ENCODE measurements at regions not wholly inside any gene's neighbourhood (a gene's known extent, or its start where the extent isn't known, plus 50 kb on each side); places are given as distances from the start of the nearest gene placed in this dataset.
"Not testable (repeated sequence)": the region's sequence is repeated elsewhere in the genome, so short reads cannot be mapped to it uniquely, and the experiment has no call there.

DNA sequence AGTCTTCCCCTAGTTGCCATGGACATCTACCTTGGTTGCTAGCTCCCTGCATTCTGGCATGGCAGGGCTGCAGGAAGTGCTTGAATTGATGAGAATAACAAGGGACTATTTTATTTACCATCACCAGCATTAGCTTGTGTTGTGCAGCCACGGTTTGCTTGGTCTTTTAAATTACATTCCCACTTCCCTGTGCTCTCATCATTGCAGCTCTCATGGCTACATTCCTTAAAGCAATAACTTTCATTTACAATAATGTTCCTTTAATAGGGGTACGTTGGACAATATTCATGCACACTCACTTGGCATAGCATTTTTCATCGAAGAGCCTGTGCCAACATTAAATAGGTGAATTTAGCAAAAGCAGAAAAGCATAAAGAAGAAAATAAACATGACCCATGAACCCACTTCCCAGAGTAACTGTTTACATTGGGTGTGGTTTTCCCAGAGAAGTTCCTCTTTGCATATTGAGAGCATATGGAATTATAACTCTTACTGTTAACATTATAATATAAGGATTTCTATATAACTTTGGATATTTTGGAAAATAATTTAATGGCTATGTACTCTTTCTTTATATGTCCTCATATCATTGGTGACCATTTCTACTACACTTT lies 113.2 kb upstream of the VWC2 start:
- DNase-seq (ENCODE audit: low read depth): no peak

DNA sequence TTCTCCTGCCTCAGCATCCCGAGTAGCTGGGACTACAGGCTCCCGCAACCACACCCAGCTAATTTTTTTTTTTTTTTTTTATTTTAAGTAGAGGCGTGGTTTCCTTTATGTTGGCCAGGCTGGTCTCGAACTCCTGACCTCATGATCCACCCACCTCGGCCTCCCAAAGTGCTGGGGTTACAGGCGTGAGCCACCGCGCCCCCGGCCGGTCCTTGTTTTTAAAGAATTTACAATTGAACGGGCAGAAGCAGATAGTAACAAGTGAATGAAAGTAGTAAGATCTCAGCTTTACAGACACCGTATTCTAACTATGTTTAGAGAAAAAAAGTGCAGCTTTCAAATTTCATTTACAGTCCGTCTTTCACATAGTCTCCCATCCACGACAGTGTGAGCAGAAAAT lies 112.5 kb upstream of the VWC2 start:
- no peak for DNase-seq (ENCODE audit: low read depth)
- TF ChIP-seq, protein P1, sequence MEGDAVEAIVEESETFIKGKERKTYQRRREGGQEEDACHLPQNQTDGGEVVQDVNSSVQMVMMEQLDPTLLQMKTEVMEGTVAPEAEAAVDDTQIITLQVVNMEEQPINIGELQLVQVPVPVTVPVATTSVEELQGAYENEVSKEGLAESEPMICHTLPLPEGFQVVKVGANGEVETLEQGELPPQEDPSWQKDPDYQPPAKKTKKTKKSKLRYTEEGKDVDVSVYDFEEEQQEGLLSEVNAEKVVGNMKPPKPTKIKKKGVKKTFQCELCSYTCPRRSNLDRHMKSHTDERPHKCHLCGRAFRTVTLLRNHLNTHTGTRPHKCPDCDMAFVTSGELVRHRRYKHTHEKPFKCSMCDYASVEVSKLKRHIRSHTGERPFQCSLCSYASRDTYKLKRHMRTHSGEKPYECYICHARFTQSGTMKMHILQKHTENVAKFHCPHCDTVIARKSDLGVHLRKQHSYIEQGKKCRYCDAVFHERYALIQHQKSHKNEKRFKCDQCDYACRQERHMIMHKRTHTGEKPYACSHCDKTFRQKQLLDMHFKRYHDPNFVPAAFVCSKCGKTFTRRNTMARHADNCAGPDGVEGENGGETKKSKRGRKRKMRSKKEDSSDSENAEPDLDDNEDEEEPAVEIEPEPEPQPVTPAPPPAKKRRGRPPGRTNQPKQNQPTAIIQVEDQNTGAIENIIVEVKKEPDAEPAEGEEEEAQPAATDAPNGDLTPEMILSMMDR (conservative IDR thresholded peaks at IDR 0.05; ENCODE audit: low read depth, low read length): no peak
- no peak overlapping the region for H3K4me3 ChIP-seq (ENCODE audit: low read depth, low read length)

More for the DNA sequence above, 113.2 kb upstream of the VWC2 start:
- H3K4me3 ChIP-seq (ENCODE audit: low read depth, low read length): no peak overlapping the region
- TF ChIP-seq, protein P1 (conservative IDR thresholded peaks at IDR 0.05; ENCODE audit: low read depth, low read length): no peak

DNA sequence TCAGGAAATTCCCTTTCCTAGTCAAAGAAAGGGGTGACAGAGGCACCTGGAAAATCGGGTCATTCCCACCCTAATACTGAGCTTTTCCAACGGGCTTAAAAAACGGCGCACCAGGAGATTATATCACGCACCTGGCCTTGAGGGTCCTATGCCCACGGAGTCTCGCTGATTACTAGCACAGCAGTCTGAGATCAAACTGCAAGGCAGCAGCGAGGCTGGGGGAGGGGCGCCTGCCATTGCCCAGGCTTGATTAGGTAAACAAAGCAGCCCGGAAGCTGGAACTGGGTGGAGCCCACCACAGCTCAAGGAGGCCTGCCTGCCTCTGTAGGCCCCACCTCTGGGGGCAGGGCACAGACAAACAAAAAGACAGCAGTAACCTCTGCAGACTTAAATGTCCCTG lies 107.5 kb upstream of the VWC2 start:
- not testable (repeated sequence) for DNase-seq (ENCODE audit: low read depth); H3K4me3 ChIP-seq (ENCODE audit: low read depth, low read length)

DNA sequence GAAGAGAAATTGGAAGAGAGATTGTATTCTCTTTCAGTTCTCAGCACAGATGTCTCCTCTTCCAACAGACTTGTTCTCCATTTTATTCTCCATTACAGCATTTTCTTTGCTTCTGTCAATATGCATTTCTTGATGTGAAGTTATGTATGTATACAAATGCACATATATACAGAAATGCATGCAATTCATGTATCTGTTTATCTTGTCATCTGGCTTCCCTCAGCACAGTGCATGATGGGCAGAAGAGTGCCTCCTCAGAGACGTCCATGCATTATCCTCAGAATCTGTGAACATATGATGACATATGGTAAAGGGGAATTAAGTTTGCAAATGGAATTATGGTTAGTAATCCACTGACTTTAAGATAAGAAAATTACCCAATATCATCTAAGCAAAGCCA lies 106.7 kb upstream of the VWC2 start:
- TF ChIP-seq, protein P1 (conservative IDR thresholded peaks at IDR 0.05; ENCODE audit: low read depth, low read length): no peak
- no peak overlapping the region for H3K4me3 ChIP-seq (ENCODE audit: low read depth, low read length)
- no peak for DNase-seq (ENCODE audit: low read depth)

DNA sequence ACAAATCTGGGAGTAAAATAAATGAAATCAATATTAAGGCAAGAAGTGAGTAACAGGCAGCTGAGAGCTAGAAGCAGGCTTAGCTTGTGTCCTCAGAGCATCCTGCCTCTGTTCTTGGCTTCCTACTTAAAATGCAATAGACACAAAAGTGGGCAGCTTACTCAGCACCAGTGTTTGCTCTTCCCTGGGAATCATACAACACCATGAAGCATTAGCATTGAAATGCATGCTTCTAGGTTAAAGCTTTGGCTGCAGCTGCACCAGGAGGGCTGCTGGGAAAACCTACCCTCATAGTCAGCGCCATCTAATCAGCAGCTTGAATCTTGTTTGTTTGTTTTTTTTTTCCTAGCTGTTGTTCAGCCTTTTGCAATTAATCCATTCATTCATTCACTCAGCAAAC lies 104.2 kb upstream of the VWC2 start:
- no peak overlapping the region for H3K4me3 ChIP-seq (ENCODE audit: low read depth, low read length)
- TF ChIP-seq, protein P1 (conservative IDR thresholded peaks at IDR 0.05; ENCODE audit: low read depth, low read length): no peak
- no peak for DNase-seq (ENCODE audit: low read depth)

DNA sequence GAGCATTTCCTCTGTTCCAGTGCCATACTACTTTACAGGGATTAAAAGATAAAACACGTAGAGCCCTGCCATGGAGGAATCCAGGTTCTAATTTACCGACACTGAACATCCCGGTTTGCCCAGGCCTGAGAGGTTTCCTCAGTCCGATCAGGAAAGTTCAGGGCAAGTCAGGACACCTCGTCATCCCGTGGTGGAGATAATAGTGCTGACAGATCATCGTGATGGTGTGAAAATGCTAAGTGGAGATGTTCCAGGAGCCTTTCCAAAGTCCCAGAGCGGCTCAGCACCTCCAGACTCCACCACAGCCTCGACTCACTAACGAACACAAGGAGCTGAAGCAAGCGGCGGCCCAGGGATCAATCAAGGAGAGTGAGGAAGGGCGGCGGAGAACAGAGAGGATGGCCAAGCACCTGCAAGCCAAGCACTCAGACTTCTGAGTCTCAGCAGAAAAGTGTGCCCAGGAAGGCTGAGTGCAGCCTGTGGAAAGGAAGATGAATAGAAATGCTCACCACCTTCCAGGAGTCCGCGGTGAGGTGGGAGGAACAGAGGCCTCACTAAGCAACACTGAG lies 103.7 kb upstream of the VWC2 start:
- no peak for DNase-seq (ENCODE audit: low read depth)
- TF ChIP-seq, protein P1 (conservative IDR thresholded peaks at IDR 0.05; ENCODE audit: low read depth, low read length): no peak
- H3K4me3 ChIP-seq (ENCODE audit: low read depth, low read length): no peak overlapping the region

DNA sequence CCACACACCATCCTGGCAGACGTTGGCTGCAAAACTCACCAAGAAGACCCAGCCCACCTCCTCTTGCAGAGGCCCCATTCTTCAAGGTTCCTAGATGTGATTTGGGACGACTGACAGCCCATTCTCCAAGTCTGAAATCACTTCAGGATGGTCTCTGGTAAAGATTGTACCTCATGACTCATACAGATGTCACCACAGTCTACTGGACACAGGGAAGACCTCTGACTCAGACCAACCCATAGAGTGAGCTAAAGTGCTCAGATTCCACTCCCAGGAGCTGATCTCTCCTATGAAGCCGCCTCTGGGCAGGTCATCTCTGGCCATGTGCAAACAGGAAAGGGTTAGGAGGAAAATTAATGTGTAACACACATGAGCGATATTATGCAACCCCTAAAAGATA lies 102.4 kb upstream of the VWC2 start:
- DNase-seq (ENCODE audit: low read depth): peak; percentile 54
- TF ChIP-seq, protein P1 (conservative IDR thresholded peaks at IDR 0.05; ENCODE audit: low read depth, low read length): no peak
- H3K4me3 ChIP-seq (ENCODE audit: low read depth, low read length): no peak overlapping the region

Data from epithelial cell of proximal tubule (primary cell).